CD14-positive monocyte (primary cell): ENCODE measurements at regions not wholly inside any gene's neighbourhood (a gene's known extent, or its start where the extent isn't known, plus 50 kb on each side); places are given as distances from the start of the nearest gene placed in this dataset.

Experiments used
- DNase-seq, 3 donors: peaks; one replicate each; pipeline ENCODE4 v3.0.0-alpha.2; 2011 to 2022
- H2AFZ ChIP-seq: 2 replicates; pipeline ENCODE4 v1.6.0; 2012; ENCODE audit warnings: mild to moderate bottlenecking, low read depth, low read length, inconsistent platforms; ENCODE audit not compliant: insufficient read depth, poor library complexity, severe bottlenecking
- H3K27ac ChIP-seq, 2 donors: 1 replicate in 1 of 2; 2 replicates in 1 of 2; pipeline ENCODE4 v1.5.1; 2012 to 2013; ENCODE audit warnings: low read length in 2 of 2, control low read depth in 1 of 2, inconsistent platforms in 1 of 2, low read depth in 1 of 2, mild to moderate bottlenecking in 1 of 2
- H3K27me3 ChIP-seq, 2 donors: one replicate each; pipeline versions ENCODE4 v1.6.0 to v1.6.1; 2011 to 2013; ENCODE audit warnings: low read length in 2 of 2; ENCODE audit not compliant: control insufficient read depth in 2 of 2, insufficient read depth in 2 of 2
- H3K36me3 ChIP-seq, 2 donors: replicated peaks in 1 of 2; 1 replicate in 1 of 2; 2 replicates in 1 of 2; pipeline versions ENCODE4 v1.5.1 to v1.6.1; 2012 to 2013; ENCODE audit warnings: low read length in 2 of 2, control low read depth in 1 of 2, inconsistent platforms in 1 of 2, mild to moderate bottlenecking in 1 of 2; ENCODE audit not compliant: insufficient read depth in 2 of 2, control insufficient read depth in 1 of 2
- H3K4me1 ChIP-seq, 2 donors: 1 replicate in 1 of 2; 2 replicates in 1 of 2; pipeline versions ENCODE4 v1.5.1 to v1.6.1; 2012 to 2013; ENCODE audit warnings: low read length in 2 of 2, control low read depth in 1 of 2, inconsistent platforms in 1 of 2, mild to moderate bottlenecking in 1 of 2, moderate library complexity in 1 of 2; ENCODE audit not compliant: insufficient read depth in 2 of 2, control insufficient read depth in 1 of 2
- H3K4me2 ChIP-seq: replicated peaks from 2 replicates; pipeline ENCODE3; 2012; ENCODE audit warnings: low read length, moderate library complexity, mild to moderate bottlenecking; ENCODE audit not compliant: poor library complexity, severe bottlenecking; ENCODE audit errors: extremely low read depth
- H3K4me3 ChIP-seq, 3 experiments: fragments of 200-600 bp in 1 of 3; sonication (generic) in 1 of 3; replicated peaks in 1 of 3; 1 replicate in 2 of 3; 2 replicates in 1 of 3; pipeline ENCODE4 v1.5.1; 2011 to 2013; ENCODE audit warnings: low read length in 3 of 3, mild to moderate bottlenecking in 3 of 3, control low read depth in 2 of 3, low read depth in 2 of 3, inconsistent platforms in 1 of 3, moderate library complexity in 1 of 3
- H3K79me2 ChIP-seq: 2 replicates; pipeline ENCODE4 v1.6.0; 2012; ENCODE audit warnings: mild to moderate bottlenecking, control low read depth, inconsistent platforms, low read length, moderate library complexity; ENCODE audit not compliant: insufficient read depth
- H3K9ac ChIP-seq: 2 replicates; pipeline ENCODE4 v1.6.0; 2017; ENCODE audit warnings: low read length, mild to moderate bottlenecking; ENCODE audit not compliant: insufficient read depth, poor library complexity, severe bottlenecking
- H3K9me3 ChIP-seq, 2 donors: replicated peaks in 1 of 2; 1 replicate in 1 of 2; 2 replicates in 1 of 2; pipeline versions ENCODE4 v1.5.1 to v1.6.1; 2012 to 2013; ENCODE audit warnings: low read length in 2 of 2, control low read depth in 1 of 2; ENCODE audit not compliant: control insufficient read depth in 1 of 2, insufficient read depth in 1 of 2
- H4K20me1 ChIP-seq: 2 replicates; pipeline ENCODE4 v1.6.0; 2012; ENCODE audit warnings: mild to moderate bottlenecking, low read length, control low read depth, moderate library complexity; ENCODE audit not compliant: insufficient read depth
- H3K27ac Mint-ChIP-seq, 7 donors: one replicate each; pipeline ENCODE4 v1.8.0; 2020; ENCODE audit warnings: mild to moderate bottlenecking in 7 of 7, mixed read lengths in 7 of 7, moderate library complexity in 6 of 7, inconsistent platforms in 2 of 7
- H3K27me3 Mint-ChIP-seq, 3 donors: one replicate each; pipeline ENCODE4 v1.8.0; 2021 to 2022; ENCODE audit warnings: low read depth in 3 of 3, mild to moderate bottlenecking in 3 of 3, mixed read lengths in 3 of 3, moderate library complexity in 3 of 3, inconsistent platforms in 1 of 3
- H3K36me3 Mint-ChIP-seq, 2 donors: one replicate each; pipeline ENCODE4 v1.8.0; 2020; ENCODE audit warnings: mixed read lengths in 2 of 2, inconsistent platforms in 1 of 2, mild to moderate bottlenecking in 1 of 2
- H3K4me1 Mint-ChIP-seq: one replicate; pipeline ENCODE4 v1.8.0; 2020; ENCODE audit warnings: mild to moderate bottlenecking, mixed read lengths
- H3K4me3 Mint-ChIP-seq, 2 donors: one replicate each; pipeline ENCODE4 v1.8.0; 2020; ENCODE audit warnings: mild to moderate bottlenecking in 2 of 2, mixed read lengths in 2 of 2, moderate library complexity in 1 of 2
- H3K9me3 Mint-ChIP-seq, 7 donors: one replicate each; pipeline ENCODE4 v1.8.0; 2020 to 2022; ENCODE audit warnings: mixed read lengths in 7 of 7, mild to moderate bottlenecking in 6 of 7, moderate library complexity in 6 of 7, inconsistent platforms in 2 of 7
- WGBS: methylation state at CpG from one replicate; pipeline ENCODE4 v1.1.5; 2013; ENCODE audit warnings: missing lambda C conversion rate; ENCODE audit not compliant: insufficient coverage; 5-methylcytosine and 5-hydroxymethylcytosine counted together
- intact Hi-C, 2 donors: fragments of 100-400 bp; cut with micrococcal nuclease; formaldehyde crosslinking; loops; one replicate each; pipeline versions ENCODE4 v1.15.0 to v1.15.1; 2023
- TF ChIP-seq, protein P1 (sequence below): fragments of 200-600 bp; IDR thresholded peaks from one replicate; pipeline ENCODE4 v1.8.0; 2022; ENCODE audit warnings: antibody characterized with exemption, mild to moderate bottlenecking

GRCh38 chr1:232310541-232310940, 319.4 kb downstream of the SIPA1L2 start:
- no peak overlapping the region for H3K27ac ChIP-seq
- H3K27me3 ChIP-seq, result no peaks in the 10 kb centered on the region
- TF ChIP-seq, protein P1, sequence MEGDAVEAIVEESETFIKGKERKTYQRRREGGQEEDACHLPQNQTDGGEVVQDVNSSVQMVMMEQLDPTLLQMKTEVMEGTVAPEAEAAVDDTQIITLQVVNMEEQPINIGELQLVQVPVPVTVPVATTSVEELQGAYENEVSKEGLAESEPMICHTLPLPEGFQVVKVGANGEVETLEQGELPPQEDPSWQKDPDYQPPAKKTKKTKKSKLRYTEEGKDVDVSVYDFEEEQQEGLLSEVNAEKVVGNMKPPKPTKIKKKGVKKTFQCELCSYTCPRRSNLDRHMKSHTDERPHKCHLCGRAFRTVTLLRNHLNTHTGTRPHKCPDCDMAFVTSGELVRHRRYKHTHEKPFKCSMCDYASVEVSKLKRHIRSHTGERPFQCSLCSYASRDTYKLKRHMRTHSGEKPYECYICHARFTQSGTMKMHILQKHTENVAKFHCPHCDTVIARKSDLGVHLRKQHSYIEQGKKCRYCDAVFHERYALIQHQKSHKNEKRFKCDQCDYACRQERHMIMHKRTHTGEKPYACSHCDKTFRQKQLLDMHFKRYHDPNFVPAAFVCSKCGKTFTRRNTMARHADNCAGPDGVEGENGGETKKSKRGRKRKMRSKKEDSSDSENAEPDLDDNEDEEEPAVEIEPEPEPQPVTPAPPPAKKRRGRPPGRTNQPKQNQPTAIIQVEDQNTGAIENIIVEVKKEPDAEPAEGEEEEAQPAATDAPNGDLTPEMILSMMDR, result no peak
- no peaks in the 10 kb centered on the region for H3K4me1 Mint-ChIP-seq
- peaks cover 0 to 3% of the 10 kb centered on the region in 2 donors for H3K9me3 ChIP-seq
- H3K27ac Mint-ChIP-seq, result no peak overlapping the region
- 60% methylated on average over 3 of the region's 5 CpGs for WGBS
- H2AFZ ChIP-seq, result no peak overlapping the region
- DNase-seq, result no peak
- H3K36me3 Mint-ChIP-seq, result no peaks in the 10 kb centered on the region
- H3K9ac ChIP-seq, result no peak overlapping the region
- H4K20me1 ChIP-seq, result no peaks in the 10 kb centered on the region
- H3K9me3 Mint-ChIP-seq, result peaks cover 3 to 26% (median 8%) of the 10 kb centered on the region in 7 donors
- H3K27me3 Mint-ChIP-seq, result peaks cover 8 to 20% (median 9%) of the 10 kb centered on the region in 3 donors
- H3K4me3 Mint-ChIP-seq, result no peak overlapping the region
- intact Hi-C loops, result no loop called here
- H3K79me2 ChIP-seq, result no peaks in the 10 kb centered on the region
- H3K4me3 ChIP-seq, result no peak overlapping the region
- H3K4me2 ChIP-seq, result no peak overlapping the region
- H3K36me3 ChIP-seq, result no peaks in the 10 kb centered on the region
- H3K4me1 ChIP-seq, result no peaks in the 10 kb centered on the region

GRCh38 chr1:232308616-232309015, 321.3 kb downstream of the SIPA1L2 start:
- TF ChIP-seq, protein P1, result no peak
- no peaks in the 10 kb centered on the region for H3K79me2 ChIP-seq
- Mint-ChIP-seq H3K27ac (no peak overlapping the region), H3K27me3 (peaks cover 10 to 24% (median 10%) of the 10 kb centered on the region in 3 donors), H3K9me3 (peaks cover 0 to 15% (median 5%) of the 10 kb centered on the region in 7 donors), H3K36me3 (no peaks in the 10 kb centered on the region), H3K4me3 (no peak overlapping the region), H3K4me1 (no peaks in the 10 kb centered on the region)
- H3K4me1 ChIP-seq, result no peaks in the 10 kb centered on the region
- H3K27me3 ChIP-seq, result no peaks in the 10 kb centered on the region
- no peak for DNase-seq
- 0% methylated on average over 1 of the region's 3 CpGs for WGBS
- no peaks in the 10 kb centered on the region for H3K36me3 ChIP-seq
- H3K27ac ChIP-seq, result no peak overlapping the region
- intact Hi-C loops, result no loop called here
- H3K9me3 ChIP-seq, result no peaks in the 10 kb centered on the region
- H2AFZ ChIP-seq, result no peak overlapping the region
- H4K20me1 ChIP-seq, result no peaks in the 10 kb centered on the region
- H3K9ac ChIP-seq, result no peak overlapping the region
- no peak overlapping the region for H3K4me3 ChIP-seq
- H3K4me2 ChIP-seq, result no peak overlapping the region
